Stimulated activated naive CD4-positive, alpha-beta T cell (primary cell): ENCODE measurements at regions not wholly inside any gene's neighbourhood (a gene's known extent, or its start where the extent isn't known, plus 50 kb on each side); places are given as distances from the start of the nearest gene placed in this dataset.

Source experiments
- DNase-seq, 6 experiments: peaks; one replicate each; lab custom pipeline; 2025; lab: John Stamatoyannopoulos, UW

- no peak for DNase-seq
Observed at GRCh38 chr1:224846119-224846907, 83.2 kb upstream of the DNAH14 start.

- no peak for DNase-seq
Observed at GRCh38 chr1:224850446-224850845, 79.0 kb upstream of the DNAH14 start.

GRCh38 chr1:224851210-224851847 is 78.1 kb upstream of the DNAH14 start:
- peak in 5 of 6 experiments; percentile 1 to 24 (median 4) for DNase-seq

- no peak for DNase-seq
Observed at GRCh38 chr1:224851848-224852261, 77.6 kb upstream of the DNAH14 start.

- no peak for DNase-seq
Observed at GRCh38 chr1:224852901-224853568, 76.4 kb upstream of the DNAH14 start.

- no peak for DNase-seq
Observed at GRCh38 chr1:224856973-224857372, 72.5 kb upstream of the DNAH14 start.

- DNase-seq, result no peak
Observed at GRCh38 chr1:224859651-224860050, 69.8 kb upstream of the DNAH14 start.

- DNase-seq, result no peak
Observed at GRCh38 chr1:224860488-224861338, 68.8 kb upstream of the DNAH14 start.

GRCh38 chr1:224861339-224861716 is 68.1 kb upstream of the DNAH14 start:
- no peak for DNase-seq

GRCh38 chr1:224863486-224863885 is 66.0 kb upstream of the DNAH14 start:
- no peak for DNase-seq

GRCh38 chr1:224864006-224864405 is 65.5 kb upstream of the DNAH14 start:
- DNase-seq, result no peak

GRCh38 chr1:224865510-224865909 is 64.0 kb upstream of the DNAH14 start:
- no peak for DNase-seq

GRCh38 chr1:224866940-224867339 is 62.5 kb upstream of the DNAH14 start:
- no peak for DNase-seq

GRCh38 chr1:224867715-224868114 is 61.8 kb upstream of the DNAH14 start:
- no peak for DNase-seq

- DNase-seq, result no peak
Observed at GRCh38 chr1:224872832-224873433, 56.5 kb upstream of the DNAH14 start.

GRCh38 chr1:224873434-224874369 is 55.8 kb upstream of the DNAH14 start:
- DNase-seq, result no peak

GRCh38 chr1:224874775-224875174 is 54.7 kb upstream of the DNAH14 start:
- no peak for DNase-seq

GRCh38 chr1:224879162-224879803 is 50.2 kb upstream of the DNAH14 start:
- no peak for DNase-seq
